Naive thymus-derived CD4-positive, alpha-beta T cell (primary cell): ENCODE measurements at regions not wholly inside any gene's neighbourhood (a gene's known extent, or its start where the extent isn't known, plus 50 kb on each side); places are given as distances from the start of the nearest gene placed in this dataset.
"Not testable (repeated sequence)": the region's sequence is repeated elsewhere in the genome, so short reads cannot be mapped to it uniquely, and the experiment has no call there.

Experiments
- ATAC-seq: fragments of 150-1000 bp; cut with Tn5 transposase; 2 replicates; pipeline ENCODE4 v1.10.0; 2021; ENCODE audit warnings: mild to moderate bottlenecking, moderate library complexity
- CTCF ChIA-PET: fragments of 350-600 bp; sonication (Branson Sonifier 250); formaldehyde crosslinking; loops from one replicate; lab custom pipeline; 2021; ENCODE audit warnings: antibody characterized with exemption; lab: Charles Lee
- POLR2A ChIA-PET: fragments of 350-600 bp; sonication (Branson Sonifier 250); formaldehyde crosslinking; loops from one replicate; lab custom pipeline; 2021; ENCODE audit warnings: antibody characterized with exemption, inconsistent platforms; lab: Charles Lee
- DNase-seq, 9 donors: peaks; one replicate each; pipeline versions ENCODE4 v3.0.0 to v3.0.0-alpha.2; 2020 to 2022; ENCODE audit warnings: mixed read lengths in 1 of 9
- H3K27ac ChIP-seq: one replicate; pipeline ENCODE4 v1.7.0; 2013; ENCODE audit warnings: mild to moderate bottlenecking, low read depth, low read length, moderate library complexity
- H3K27me3 ChIP-seq, 2 donors: one replicate each; pipeline ENCODE4 v1.7.0; 2013; ENCODE audit warnings: low read length in 2 of 2, mild to moderate bottlenecking in 2 of 2, moderate library complexity in 2 of 2; ENCODE audit not compliant: control insufficient read depth in 2 of 2, insufficient read depth in 2 of 2
- H3K36me3 ChIP-seq, 3 experiments: 1 replicate in 2 of 3; 2 replicates in 1 of 3; pipeline ENCODE4 v1.7.0; 2013; ENCODE audit warnings: low read length in 3 of 3, mild to moderate bottlenecking in 3 of 3, moderate library complexity in 1 of 3; ENCODE audit not compliant: insufficient read depth in 3 of 3, control insufficient read depth in 2 of 3
- H3K4me1 ChIP-seq, 2 donors: one replicate each; pipeline ENCODE4 v1.7.0; 2013; ENCODE audit warnings: low read length in 2 of 2, mild to moderate bottlenecking in 2 of 2, moderate library complexity in 1 of 2; ENCODE audit not compliant: control insufficient read depth in 2 of 2, insufficient read depth in 2 of 2
- H3K4me3 ChIP-seq: 2 replicates; pipeline ENCODE4 v1.7.0; 2013; ENCODE audit warnings: mild to moderate bottlenecking, low read length
- H3K9me3 ChIP-seq, 3 experiments: 1 replicate in 2 of 3; 2 replicates in 1 of 3; pipeline ENCODE4 v1.7.0; 2013; ENCODE audit warnings: low read length in 3 of 3; ENCODE audit not compliant: control insufficient read depth in 2 of 3
- H3K27ac Mint-ChIP-seq, 9 donors: one replicate each; pipeline ENCODE4 v1.8.0; 2020 to 2022; ENCODE audit warnings: mixed read lengths in 9 of 9, mild to moderate bottlenecking in 8 of 9, moderate library complexity in 5 of 9, inconsistent platforms in 2 of 9
- H3K27me3 Mint-ChIP-seq, 5 donors: one replicate each; pipeline ENCODE4 v1.8.0; 2021 to 2022; ENCODE audit warnings: mixed read lengths in 5 of 5, mild to moderate bottlenecking in 1 of 5
- H3K36me3 Mint-ChIP-seq, 5 donors: one replicate each; pipeline ENCODE4 v1.8.0; 2020 to 2022; ENCODE audit warnings: mixed read lengths in 5 of 5, mild to moderate bottlenecking in 3 of 5, inconsistent platforms in 1 of 5
- H3K4me1 Mint-ChIP-seq, 7 donors: one replicate each; pipeline ENCODE4 v1.8.0; 2020 to 2022; ENCODE audit warnings: mixed read lengths in 7 of 7, mild to moderate bottlenecking in 3 of 7, inconsistent platforms in 1 of 7
- H3K4me3 Mint-ChIP-seq, 10 donors: one replicate each; pipeline ENCODE4 v1.8.0; 2020 to 2022; ENCODE audit warnings: mild to moderate bottlenecking in 10 of 10, mixed read lengths in 10 of 10, moderate library complexity in 6 of 10, inconsistent platforms in 2 of 10
- H3K9me3 Mint-ChIP-seq, 11 donors: one replicate each; pipeline ENCODE4 v1.8.0; 2020 to 2022; ENCODE audit warnings: mixed read lengths in 11 of 11, mild to moderate bottlenecking in 4 of 11, inconsistent platforms in 1 of 11, moderate library complexity in 1 of 11
- intact Hi-C, 2 donors: fragments of 100-400 bp; cut with micrococcal nuclease; formaldehyde crosslinking; loops; one replicate each; pipeline ENCODE4 v1.15.1; 2023

DNA sequence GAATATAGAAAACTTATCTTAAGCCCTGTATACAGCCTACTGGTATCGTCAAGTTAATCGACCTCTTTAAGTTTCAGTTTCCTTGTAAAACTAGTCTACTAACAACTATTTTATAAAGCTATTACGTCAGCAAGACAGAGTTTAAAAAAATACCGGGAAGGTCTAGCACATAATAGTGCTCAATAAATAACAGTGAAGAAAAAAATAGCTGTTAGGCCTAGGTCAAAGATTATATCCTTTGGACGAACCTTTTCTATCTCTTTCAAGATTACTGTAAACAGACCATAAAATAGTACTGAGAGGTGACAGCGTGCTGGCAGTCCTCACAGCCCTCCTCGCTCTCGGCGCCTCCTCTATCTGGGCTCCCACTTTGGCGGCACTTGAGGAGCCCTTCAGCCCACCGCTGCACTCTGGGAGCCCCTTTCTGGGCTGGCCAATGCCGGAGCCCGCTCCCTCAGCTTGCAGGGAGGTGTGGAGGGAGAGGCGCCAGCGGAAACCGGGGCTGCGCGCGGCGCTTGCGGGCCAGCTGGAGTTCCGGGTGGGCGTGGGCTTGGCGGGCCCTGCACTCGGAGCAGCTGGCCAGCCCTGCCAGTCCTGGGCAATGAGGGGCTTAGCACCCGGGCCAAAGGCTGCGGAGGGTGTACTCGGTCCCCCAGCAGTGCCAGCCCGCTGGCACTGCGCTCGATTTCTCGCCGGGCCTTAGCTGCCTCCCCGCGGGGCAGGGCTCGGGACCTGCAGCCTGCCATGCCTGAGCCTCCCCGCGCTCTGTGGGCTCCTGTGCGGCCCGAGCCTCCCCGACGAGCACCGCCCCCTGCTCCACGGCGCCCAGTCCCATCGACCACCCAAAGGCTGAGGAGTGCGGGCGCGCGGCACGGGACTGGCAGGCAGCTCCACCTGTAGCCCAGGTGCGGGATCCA is 119.1 kb upstream of the HSF2 start:
- H3K36me3 ChIP-seq, H3K4me3 Mint-ChIP-seq, H3K9me3 Mint-ChIP-seq, H3K4me1 ChIP-seq, H3K4me3 ChIP-seq, ATAC-seq, H3K4me1 Mint-ChIP-seq, DNase-seq, POLR2A ChIA-PET, H3K27ac Mint-ChIP-seq, CTCF ChIA-PET, H3K9me3 ChIP-seq, H3K27me3 ChIP-seq, H3K27ac ChIP-seq, intact Hi-C loops, H3K36me3 Mint-ChIP-seq: not testable (repeated sequence)
- H3K27me3 Mint-ChIP-seq: peaks cover 0 to 11% (median 0%) of the 10 kb centered on the region in 5 donors

DNA sequence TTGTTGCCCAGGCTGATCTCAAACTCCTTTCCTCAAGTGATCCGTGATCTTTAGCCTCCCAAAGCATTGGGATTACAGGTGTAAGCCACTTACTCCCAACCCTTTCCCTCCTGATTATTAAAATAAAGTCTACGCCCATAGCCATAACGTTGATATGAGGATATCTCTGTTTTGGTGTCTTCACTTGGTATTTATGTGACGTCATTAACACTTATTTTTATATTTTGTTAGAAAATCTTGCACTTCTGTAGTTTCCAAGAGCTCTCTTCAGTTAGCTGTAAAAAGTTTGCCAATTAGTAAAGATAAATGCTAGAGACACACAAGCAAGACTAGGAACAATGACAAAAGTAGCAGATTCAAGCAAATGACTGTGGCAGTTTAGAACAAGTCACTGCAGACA is 115.6 kb upstream of the HSF2 start:
- ChIA-PET CTCF (no interaction called here), POLR2A (no interaction called here)
- Histone ChIP-seq H3K4me1 (no peaks in the 10 kb centered on the region), H3K36me3 (no peaks in the 10 kb centered on the region), H3K27me3 (no peaks in the 10 kb centered on the region), H3K4me3 (no peak overlapping the region), H3K27ac (no peak overlapping the region), H3K9me3 (no peaks in the 10 kb centered on the region)
- Mint-ChIP-seq H3K27ac (no peak overlapping the region), H3K9me3 (no peaks in the 10 kb centered on the region), H3K27me3 (peaks cover 0 to 3% (median 0%) of the 10 kb centered on the region in 5 donors), H3K36me3 (no peaks in the 10 kb centered on the region), H3K4me1 (no peaks in the 10 kb centered on the region), H3K4me3 (no peak overlapping the region)
- ATAC-seq: no peak
- intact Hi-C loops: no loop called here
- no peak for DNase-seq

DNA sequence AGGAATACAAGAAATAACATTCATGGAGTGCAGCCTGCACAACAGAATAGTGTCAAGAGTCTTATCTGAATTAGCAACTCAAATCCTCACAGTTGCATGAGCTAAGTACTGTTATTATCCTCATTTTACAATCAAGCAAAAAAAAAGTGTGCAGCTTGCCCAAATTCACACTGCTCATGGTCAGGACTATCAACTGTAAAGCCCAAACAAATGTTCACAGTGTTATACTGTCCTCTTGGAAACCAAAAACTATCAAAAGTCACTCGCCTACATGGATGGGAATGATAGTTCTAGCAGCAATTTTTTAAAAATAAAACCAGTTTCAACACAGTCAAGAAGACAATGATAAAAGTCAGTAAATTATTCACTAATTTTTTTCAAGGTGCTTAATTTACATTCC is 114.6 kb upstream of the HSF2 start:
- POLR2A ChIA-PET: no interaction called here
- no peaks in the 10 kb centered on the region for H3K4me1 ChIP-seq
- peaks cover 0 to 8% (median 0%) of the 10 kb centered on the region in 5 donors for H3K27me3 Mint-ChIP-seq
- no peak overlapping the region for H3K4me3 ChIP-seq
- CTCF ChIA-PET: no interaction called here
- intact Hi-C loops: no loop called here
- H3K9me3 ChIP-seq: no peaks in the 10 kb centered on the region
- no peaks in the 10 kb centered on the region for H3K36me3 ChIP-seq
- no peak overlapping the region for H3K4me3 Mint-ChIP-seq
- no peaks in the 10 kb centered on the region for H3K9me3 Mint-ChIP-seq
- no peaks in the 10 kb centered on the region for H3K36me3 Mint-ChIP-seq
- no peak for ATAC-seq
- DNase-seq: no peak
- no peak overlapping the region for H3K27ac Mint-ChIP-seq
- no peak overlapping the region for H3K27ac ChIP-seq
- no peaks in the 10 kb centered on the region for H3K4me1 Mint-ChIP-seq
- no peaks in the 10 kb centered on the region for H3K27me3 ChIP-seq

DNA sequence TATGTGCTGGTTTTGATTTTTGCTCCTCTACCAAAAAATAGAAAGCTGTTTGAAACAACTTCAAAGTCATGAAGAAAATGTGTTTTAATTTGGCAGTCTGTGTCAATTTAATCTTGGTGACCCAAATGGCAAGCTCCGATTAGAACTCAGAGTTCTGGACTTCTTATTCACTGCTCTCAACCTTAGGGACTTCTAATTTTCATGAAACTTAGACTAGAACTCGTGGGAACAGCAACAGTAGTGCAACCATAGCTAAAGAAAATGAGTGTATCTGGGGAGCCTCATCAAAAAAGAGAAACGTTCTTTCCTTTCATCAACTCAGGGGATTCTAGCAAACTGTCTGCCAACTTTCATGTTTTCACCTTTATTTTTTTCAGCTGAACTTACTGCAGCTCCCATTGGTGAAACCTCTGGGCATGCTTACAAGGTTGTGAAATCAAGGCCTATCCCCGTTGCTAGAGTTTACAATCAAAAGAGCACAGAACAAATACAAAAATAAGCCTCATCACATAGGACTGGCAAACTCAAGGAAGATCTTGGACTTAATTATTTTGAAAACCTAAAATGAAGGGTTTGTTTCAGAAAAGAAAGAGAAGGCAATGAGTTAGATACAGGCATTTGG is 114.0 kb upstream of the HSF2 start:
- intact Hi-C loops: no loop called here
- Mint-ChIP-seq H3K27me3 (peaks cover 0 to 8% (median 0%) of the 10 kb centered on the region in 5 donors), H3K4me3 (no peak overlapping the region), H3K4me1 (no peaks in the 10 kb centered on the region), H3K27ac (no peak overlapping the region), H3K9me3 (no peaks in the 10 kb centered on the region), H3K36me3 (no peaks in the 10 kb centered on the region)
- POLR2A ChIA-PET: no interaction called here
- H3K27me3 ChIP-seq: no peaks in the 10 kb centered on the region
- ATAC-seq: no peak
- no peak overlapping the region for H3K4me3 ChIP-seq
- no peaks in the 10 kb centered on the region for H3K4me1 ChIP-seq
- DNase-seq: no peak
- CTCF ChIA-PET: interaction anchor here (0.8 kb wide), 1 partner anchor 37 kb away, joined by 5 read pairs; no protein-coding TSS in a partner anchor
- H3K9me3 ChIP-seq: no peaks in the 10 kb centered on the region
- H3K36me3 ChIP-seq: no peaks in the 10 kb centered on the region
- H3K27ac ChIP-seq: no peak overlapping the region

DNA sequence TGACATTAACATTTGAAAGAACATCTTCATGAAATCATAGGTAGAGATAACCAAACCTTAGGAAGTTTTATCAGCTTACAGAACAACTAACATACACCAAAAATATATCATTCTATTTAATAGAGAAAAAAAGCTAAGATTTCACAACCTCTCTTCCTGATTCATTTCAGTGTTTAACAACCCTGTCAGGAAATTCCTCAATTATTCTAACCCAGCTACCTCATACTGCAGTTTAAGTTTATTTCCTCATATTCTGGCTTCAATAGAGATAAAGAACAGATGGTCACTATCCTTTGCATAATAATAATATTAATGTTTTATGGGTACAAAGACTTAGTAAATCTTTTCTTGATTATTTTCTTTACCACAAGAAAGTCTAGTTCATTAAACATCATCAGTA is 112.9 kb upstream of the HSF2 start:
- Mint-ChIP-seq H3K4me3 (no peak overlapping the region), H3K4me1 (no peaks in the 10 kb centered on the region), H3K9me3 (no peaks in the 10 kb centered on the region), H3K27me3 (peaks cover 0 to 8% (median 0%) of the 10 kb centered on the region in 5 donors), H3K27ac (no peak overlapping the region), H3K36me3 (no peaks in the 10 kb centered on the region)
- Histone ChIP-seq H3K27ac (no peak overlapping the region), H3K4me1 (no peaks in the 10 kb centered on the region), H3K27me3 (no peaks in the 10 kb centered on the region), H3K4me3 (no peak overlapping the region), H3K9me3 (no peaks in the 10 kb centered on the region), H3K36me3 (no peaks in the 10 kb centered on the region)
- ATAC-seq (no peak), DNase-seq (no peak)
- ChIA-PET CTCF (no interaction called here), POLR2A (no interaction called here)
- intact Hi-C loops: no loop called here

DNA sequence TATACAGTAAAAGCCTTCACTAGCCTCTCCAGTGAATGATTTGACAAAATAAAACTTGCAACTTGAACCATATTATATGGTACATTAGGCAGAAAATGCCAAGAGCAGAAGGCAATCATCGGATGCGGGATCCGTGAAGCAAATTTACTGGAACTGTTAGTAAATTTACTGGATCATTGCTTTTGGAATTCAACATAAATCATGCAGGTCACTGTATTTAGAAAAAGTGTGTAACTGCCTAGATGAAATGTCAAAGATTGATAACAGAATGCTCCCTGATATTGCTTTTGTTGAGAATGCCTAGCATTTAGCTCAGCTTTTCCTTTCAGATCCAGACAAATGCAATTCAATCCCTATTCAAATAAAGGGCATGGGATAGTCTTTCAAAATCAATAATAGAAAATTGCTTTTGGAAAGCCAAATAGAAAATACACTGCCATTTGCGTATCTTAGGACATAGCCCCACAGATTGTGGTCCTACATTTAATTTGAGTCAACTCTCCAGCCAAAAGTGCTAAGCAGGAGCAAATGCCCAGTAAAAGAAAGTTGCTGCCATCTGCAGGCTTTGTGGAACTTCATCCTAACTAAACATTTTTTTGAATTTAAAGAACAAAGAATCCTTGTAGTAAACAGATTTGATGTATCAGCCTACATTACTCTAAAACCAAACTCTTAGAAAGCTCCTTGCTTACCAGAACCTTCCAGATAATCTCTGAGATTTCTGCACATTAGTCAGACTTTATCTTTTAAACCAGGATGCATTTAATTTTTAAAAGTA is 109.5 kb upstream of the HSF2 start:
- Mint-ChIP-seq H3K27me3 (peaks cover 0 to 13% (median 9%) of the 10 kb centered on the region in 5 donors), H3K4me3 (no peak overlapping the region), H3K4me1 (no peaks in the 10 kb centered on the region), H3K36me3 (no peaks in the 10 kb centered on the region), H3K27ac (no peak overlapping the region), H3K9me3 (no peaks in the 10 kb centered on the region)
- Histone ChIP-seq H3K4me3 (no peak overlapping the region), H3K36me3 (no peaks in the 10 kb centered on the region), H3K4me1 (no peaks in the 10 kb centered on the region), H3K9me3 (no peaks in the 10 kb centered on the region), H3K27me3 (no peaks in the 10 kb centered on the region), H3K27ac (no peak overlapping the region)
- ATAC-seq (no peak), DNase-seq (no peak)
- ChIA-PET POLR2A (no interaction called here), CTCF (no interaction called here)
- intact Hi-C loops: no loop called here
